Natural killer cell (primary cell): ENCODE measurements at regions not wholly inside any gene's neighbourhood (a gene's known extent, or its start where the extent isn't known, plus 50 kb on each side); places are given as distances from the start of the nearest gene placed in this dataset.

Experiments used
- ATAC-seq, 3 donors: fragments of 150-1000 bp in 2 of 3; fragments of 200-7000 bp in 1 of 3; cut with Tn5 transposase; 1 replicate in 1 of 3; 2 replicates in 2 of 3; pipeline ENCODE4 v1.10.0; 2021; ENCODE audit warnings: mild to moderate bottlenecking in 2 of 3, moderate library complexity in 2 of 3
- DNase-seq, 2 donors: peaks; one replicate each; pipeline versions ENCODE4 v3.0.0 to v3.0.0-alpha.2; 2013 to 2021; ENCODE audit warnings: mixed read lengths in 1 of 2
- H3K27ac ChIP-seq: one replicate; pipeline ENCODE4 v1.5.1; 2013; ENCODE audit warnings: mild to moderate bottlenecking, low read length
- H3K27me3 ChIP-seq: one replicate; pipeline ENCODE4 v1.6.1; 2013; ENCODE audit warnings: low read length; ENCODE audit not compliant: control insufficient read depth, insufficient read depth
- H3K36me3 ChIP-seq: one replicate; pipeline ENCODE4 v1.6.1; 2013; ENCODE audit warnings: low read length; ENCODE audit not compliant: control insufficient read depth, insufficient read depth
- H3K4me1 ChIP-seq: one replicate; pipeline ENCODE4 v1.6.1; 2013; ENCODE audit warnings: low read length; ENCODE audit not compliant: control insufficient read depth, insufficient read depth
- H3K4me3 ChIP-seq: one replicate; pipeline ENCODE4 v1.5.1; 2013; ENCODE audit warnings: low read length
- H3K9me3 ChIP-seq: one replicate; pipeline ENCODE4 v1.6.1; 2013; ENCODE audit warnings: low read length; ENCODE audit not compliant: control insufficient read depth, insufficient read depth
- H3K27ac Mint-ChIP-seq, 2 donors: one replicate each; pipeline ENCODE4 v1.8.0; 2022; ENCODE audit warnings: mild to moderate bottlenecking in 2 of 2, mixed read lengths in 2 of 2, moderate library complexity in 1 of 2
- H3K27me3 Mint-ChIP-seq, 2 donors: one replicate each; pipeline ENCODE4 v1.8.0; 2022; ENCODE audit warnings: low read depth in 2 of 2, mixed read lengths in 2 of 2
- H3K36me3 Mint-ChIP-seq: one replicate; pipeline ENCODE4 v1.8.0; 2022; ENCODE audit warnings: mixed read lengths
- H3K4me1 Mint-ChIP-seq, 2 donors: one replicate each; pipeline ENCODE4 v1.8.0; 2022; ENCODE audit warnings: mixed read lengths in 2 of 2
- H3K4me3 Mint-ChIP-seq: one replicate; pipeline ENCODE4 v1.8.0; 2022; ENCODE audit warnings: mild to moderate bottlenecking, moderate library complexity, mixed read lengths
- H3K9me3 Mint-ChIP-seq, 2 donors: one replicate each; pipeline ENCODE4 v1.8.0; 2022; ENCODE audit warnings: mixed read lengths in 2 of 2
- WGBS: methylation state at CpG from one replicate; pipeline ENCODE4 v1.1.7; 2013; ENCODE audit warnings: missing lambda C conversion rate; ENCODE audit not compliant: insufficient coverage; 5-methylcytosine and 5-hydroxymethylcytosine counted together
- intact Hi-C: fragments of 100-400 bp; cut with micrococcal nuclease; formaldehyde crosslinking; loops from one replicate; pipeline ENCODE4 v1.14.2; 2022
- TF ChIP-seq, protein P1 (sequence below): fragments of 200-600 bp; IDR thresholded peaks from one replicate; pipeline ENCODE4 v1.8.0; 2022; ENCODE audit warnings: antibody characterized with exemption

DNA sequence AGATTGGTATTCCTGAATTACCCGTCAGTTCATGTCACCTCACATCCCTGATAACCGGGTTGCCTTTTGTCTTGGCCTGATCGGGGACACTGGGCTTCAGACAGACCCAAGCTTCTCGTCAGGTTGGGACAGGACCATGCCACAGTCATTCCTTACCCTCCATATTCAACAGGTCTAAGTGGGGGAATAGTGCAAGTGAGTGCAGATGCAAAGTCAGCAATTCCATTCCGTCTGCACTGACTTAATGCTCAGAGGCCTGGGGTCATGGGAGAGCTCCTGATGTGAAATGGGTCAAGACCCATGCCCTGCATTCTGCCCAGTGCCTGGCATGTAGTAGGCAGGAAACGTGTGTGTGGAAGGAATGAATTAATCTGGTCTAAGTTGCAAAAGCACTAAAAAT lies 95.4 kb upstream of the PITRM1 start:
- WGBS = 86% methylated on average over 6 of the region's 6 CpGs
- no peaks in the 10 kb centered on the region for H3K36me3 Mint-ChIP-seq

DNA sequence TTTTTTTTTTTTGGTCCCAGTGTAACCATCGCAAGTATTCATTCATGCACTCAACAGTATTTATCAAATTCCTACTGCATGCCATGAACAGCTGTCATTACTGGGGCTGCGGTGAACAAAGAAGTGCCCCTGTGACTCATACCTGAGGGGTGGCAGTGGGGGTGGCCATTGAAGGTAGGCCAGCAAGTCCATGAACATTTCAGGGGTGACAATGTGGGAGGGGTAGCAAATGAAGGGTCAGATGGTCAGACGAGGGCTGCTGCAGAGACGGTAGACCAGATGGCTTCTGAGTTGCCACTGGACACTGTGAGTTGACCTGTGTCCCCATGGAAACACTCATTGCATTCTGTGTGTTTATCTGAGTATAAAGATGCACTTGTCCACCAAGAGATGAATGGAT lies 92.5 kb upstream of the PITRM1 start:
- no peak for DNase-seq
- Mint-ChIP-seq H3K4me3 (no peak overlapping the region), H3K9me3 (no peaks in the 10 kb centered on the region), H3K27ac (no peak overlapping the region), H3K4me1 (peaks cover 0 to 4% of the 10 kb centered on the region in 2 donors), H3K36me3 (no peaks in the 10 kb centered on the region), H3K27me3 (peaks cover 7 to 34% of the 10 kb centered on the region in 2 donors)
- no peaks in the 10 kb centered on the region for H3K36me3 ChIP-seq
- intact Hi-C loops = no loop called here
- WGBS = 93% methylated on average over 4 of the region's 4 CpGs
- no peak overlapping the region for H3K27ac ChIP-seq
- TF ChIP-seq, protein P1, sequence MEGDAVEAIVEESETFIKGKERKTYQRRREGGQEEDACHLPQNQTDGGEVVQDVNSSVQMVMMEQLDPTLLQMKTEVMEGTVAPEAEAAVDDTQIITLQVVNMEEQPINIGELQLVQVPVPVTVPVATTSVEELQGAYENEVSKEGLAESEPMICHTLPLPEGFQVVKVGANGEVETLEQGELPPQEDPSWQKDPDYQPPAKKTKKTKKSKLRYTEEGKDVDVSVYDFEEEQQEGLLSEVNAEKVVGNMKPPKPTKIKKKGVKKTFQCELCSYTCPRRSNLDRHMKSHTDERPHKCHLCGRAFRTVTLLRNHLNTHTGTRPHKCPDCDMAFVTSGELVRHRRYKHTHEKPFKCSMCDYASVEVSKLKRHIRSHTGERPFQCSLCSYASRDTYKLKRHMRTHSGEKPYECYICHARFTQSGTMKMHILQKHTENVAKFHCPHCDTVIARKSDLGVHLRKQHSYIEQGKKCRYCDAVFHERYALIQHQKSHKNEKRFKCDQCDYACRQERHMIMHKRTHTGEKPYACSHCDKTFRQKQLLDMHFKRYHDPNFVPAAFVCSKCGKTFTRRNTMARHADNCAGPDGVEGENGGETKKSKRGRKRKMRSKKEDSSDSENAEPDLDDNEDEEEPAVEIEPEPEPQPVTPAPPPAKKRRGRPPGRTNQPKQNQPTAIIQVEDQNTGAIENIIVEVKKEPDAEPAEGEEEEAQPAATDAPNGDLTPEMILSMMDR = no peak
- no peaks in the 10 kb centered on the region for H3K27me3 ChIP-seq
- H3K4me3 ChIP-seq = no peak overlapping the region
- ATAC-seq = no peak
- H3K9me3 ChIP-seq = no peaks in the 10 kb centered on the region
- H3K4me1 ChIP-seq = no peaks in the 10 kb centered on the region

More for the DNA sequence above, 95.4 kb upstream of the PITRM1 start:
- Histone ChIP-seq H3K27me3 (no peaks in the 10 kb centered on the region), H3K4me3 (no peak overlapping the region), H3K9me3 (no peaks in the 10 kb centered on the region), H3K36me3 (no peaks in the 10 kb centered on the region), H3K4me1 (no peaks in the 10 kb centered on the region), H3K27ac (no peak overlapping the region)
- TF ChIP-seq, protein P1 = no peak
- ATAC-seq (no peak), DNase-seq (no peak)
- Mint-ChIP-seq H3K4me3 (no peak overlapping the region), H3K4me1 (peaks cover 0 to 4% of the 10 kb centered on the region in 2 donors), H3K27ac (no peak overlapping the region), H3K9me3 (no peaks in the 10 kb centered on the region), H3K27me3 (peaks cover 9 to 21% of the 10 kb centered on the region in 2 donors)
- intact Hi-C loops = no loop called here

- DNase-seq (no peak), ATAC-seq (no peak)
- H3K9me3 ChIP-seq = no peaks in the 10 kb centered on the region
- H3K4me3 ChIP-seq = no peak overlapping the region
- no peaks in the 10 kb centered on the region for H3K36me3 ChIP-seq
- H3K36me3 Mint-ChIP-seq = no peaks in the 10 kb centered on the region
- H3K27ac ChIP-seq = no peak overlapping the region
- H3K27ac Mint-ChIP-seq = no peak overlapping the region
- 52% methylated on average over 11 of the region's 12 CpGs for WGBS
- H3K9me3 Mint-ChIP-seq = no peaks in the 10 kb centered on the region
- intact Hi-C loops = no loop called here
- TF ChIP-seq, protein P1 = no peak
- peaks cover 0 to 4% of the 10 kb centered on the region in 2 donors for H3K4me1 Mint-ChIP-seq
- H3K4me3 Mint-ChIP-seq = no peak overlapping the region
- H3K27me3 ChIP-seq = no peaks in the 10 kb centered on the region
- H3K27me3 Mint-ChIP-seq = peaks cover 9 to 34% of the 10 kb centered on the region in 2 donors
- H3K4me1 ChIP-seq = no peaks in the 10 kb centered on the region
These were observed 91.7 kb upstream of the PITRM1 start for GRCh38 chr10:3264161-3264761.

DNA sequence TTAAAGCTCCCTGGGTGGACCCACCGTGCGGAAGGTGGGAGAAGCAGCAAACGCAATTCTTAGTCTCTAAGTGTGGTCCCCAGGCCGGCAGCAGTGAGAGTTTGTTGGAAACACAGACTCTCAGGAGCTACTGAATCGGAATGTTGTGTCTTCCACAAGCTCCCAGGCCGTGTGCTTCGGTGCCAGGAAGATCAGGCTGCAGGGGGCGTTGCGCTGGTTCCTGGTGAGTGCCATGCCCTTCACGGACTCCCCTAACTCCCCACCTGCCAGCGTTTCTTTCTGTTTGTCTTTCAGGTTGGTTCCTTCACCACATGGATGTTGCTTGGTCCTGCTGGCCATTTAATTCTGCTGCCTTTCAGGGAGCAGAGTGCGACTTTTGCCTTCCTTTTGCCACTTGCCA lies 91.2 kb upstream of the PITRM1 start:
- no peak for ATAC-seq
- WGBS = 84% methylated on average over 12 of the region's 12 CpGs

More for the DNA sequence above, 91.2 kb upstream of the PITRM1 start:
- H3K9me3 ChIP-seq = no peaks in the 10 kb centered on the region
- no peak overlapping the region for H3K27ac Mint-ChIP-seq
- no peaks in the 10 kb centered on the region for H3K27me3 ChIP-seq
- H3K36me3 ChIP-seq = no peaks in the 10 kb centered on the region
- intact Hi-C loops = no loop called here
- H3K4me1 Mint-ChIP-seq = peaks cover 0 to 4% of the 10 kb centered on the region in 2 donors
- no peaks in the 10 kb centered on the region for H3K4me1 ChIP-seq
- H3K27me3 Mint-ChIP-seq = peaks cover 9 to 34% of the 10 kb centered on the region in 2 donors
- DNase-seq = no peak
- no peak overlapping the region for H3K27ac ChIP-seq
- no peak overlapping the region for H3K4me3 ChIP-seq
- TF ChIP-seq, protein P1 = no peak
- no peaks in the 10 kb centered on the region for H3K36me3 Mint-ChIP-seq
- no peaks in the 10 kb centered on the region for H3K9me3 Mint-ChIP-seq
- H3K4me3 Mint-ChIP-seq = no peak overlapping the region
